M059J (cell line): ENCODE measurements at regions not wholly inside any gene's neighbourhood (a gene's known extent, or its start where the extent isn't known, plus 50 kb on each side); places are given as distances from the start of the nearest gene placed in this dataset.
"Not testable (repeated sequence)": the region's sequence is repeated elsewhere in the genome, so short reads cannot be mapped to it uniquely, and the experiment has no call there.

Experiments used
- DNase-seq: peaks from one replicate; pipeline ENCODE4 v3.0.0-alpha.2; 2012; ENCODE audit warnings: low read depth

GRCh38 chr12:88828537-88828936, 248.3 kb upstream of the KITLG start:
- not testable (repeated sequence) for DNase-seq

- DNase-seq: no peak
These were observed 239.7 kb upstream of the KITLG start for GRCh38 chr12:88820012-88820411.

- peak; percentile 68 for DNase-seq
These were observed 235.9 kb upstream of the KITLG start for GRCh38 chr12:88816201-88816600.

GRCh38 chr12:88814779-88815178, 234.5 kb upstream of the KITLG start:
- DNase-seq: no peak

GRCh38 chr12:88812610-88813009, 232.3 kb upstream of the KITLG start:
- no peak for DNase-seq

- peak; percentile 22 for DNase-seq
These were observed 230.5 kb upstream of the KITLG start for GRCh38 chr12:88810806-88811205.

- not testable (repeated sequence) for DNase-seq
These were observed 229.6 kb upstream of the KITLG start for GRCh38 chr12:88809841-88810240.

GRCh38 chr12:88805692-88806091, 225.4 kb upstream of the KITLG start:
- no peak for DNase-seq

- DNase-seq: no peak
These were observed 225.0 kb upstream of the KITLG start for GRCh38 chr12:88805286-88805685.

GRCh38 chr12:88802096-88802706, 221.9 kb upstream of the KITLG start:
- DNase-seq: no peak

- no peak for DNase-seq
These were observed 221.2 kb upstream of the KITLG start for GRCh38 chr12:88801227-88802095.

- DNase-seq: peak; percentile 31
These were observed 212.8 kb upstream of the KITLG start for GRCh38 chr12:88793096-88793495.

- DNase-seq: no peak
These were observed 210.0 kb upstream of the KITLG start for GRCh38 chr12:88790231-88790630.

- no peak for DNase-seq
These were observed 203.9 kb upstream of the KITLG start for GRCh38 chr12:88784166-88784565.

GRCh38 chr12:88782351-88782750, 202.1 kb upstream of the KITLG start:
- no peak for DNase-seq

GRCh38 chr12:88781909-88782308, 201.6 kb upstream of the KITLG start:
- no peak for DNase-seq

- DNase-seq: no peak
These were observed 197.8 kb upstream of the KITLG start for GRCh38 chr12:88778064-88778463.

- DNase-seq: no peak
These were observed 195.5 kb upstream of the KITLG start for GRCh38 chr12:88775742-88776151.

- no peak for DNase-seq
These were observed 187.4 kb upstream of the KITLG start for GRCh38 chr12:88767699-88768098.

- peak; percentile 36 for DNase-seq
These were observed 184.7 kb upstream of the KITLG start for GRCh38 chr12:88764781-88765480.

GRCh38 chr12:88763536-88764100, 183.3 kb upstream of the KITLG start:
- DNase-seq: peak; percentile 85

GRCh38 chr12:88758176-88758575, 177.9 kb upstream of the KITLG start:
- DNase-seq: peak; percentile 69
